ENCODE measurements at regions not wholly inside any gene's neighbourhood (a gene's known extent, or its start where the extent isn't known, plus 50 kb on each side); places are given as distances from the start of the nearest gene placed in this dataset.
"Not testable (repeated sequence)": the region's sequence is repeated elsewhere in the genome, so short reads cannot be mapped to it uniquely, and the experiment has no call there.

GRCh38 chr5:96184510-96184909 lies 222.9 kb upstream of the ELL2 start:
- in situ Hi-C loops (cut with HindIII; ENCODE audit: low sequenced_read_pairs), result loop anchor here (5.0 kb wide), 1 partner anchor 47 kb away; no protein-coding TSS in a partner anchor

DNA sequence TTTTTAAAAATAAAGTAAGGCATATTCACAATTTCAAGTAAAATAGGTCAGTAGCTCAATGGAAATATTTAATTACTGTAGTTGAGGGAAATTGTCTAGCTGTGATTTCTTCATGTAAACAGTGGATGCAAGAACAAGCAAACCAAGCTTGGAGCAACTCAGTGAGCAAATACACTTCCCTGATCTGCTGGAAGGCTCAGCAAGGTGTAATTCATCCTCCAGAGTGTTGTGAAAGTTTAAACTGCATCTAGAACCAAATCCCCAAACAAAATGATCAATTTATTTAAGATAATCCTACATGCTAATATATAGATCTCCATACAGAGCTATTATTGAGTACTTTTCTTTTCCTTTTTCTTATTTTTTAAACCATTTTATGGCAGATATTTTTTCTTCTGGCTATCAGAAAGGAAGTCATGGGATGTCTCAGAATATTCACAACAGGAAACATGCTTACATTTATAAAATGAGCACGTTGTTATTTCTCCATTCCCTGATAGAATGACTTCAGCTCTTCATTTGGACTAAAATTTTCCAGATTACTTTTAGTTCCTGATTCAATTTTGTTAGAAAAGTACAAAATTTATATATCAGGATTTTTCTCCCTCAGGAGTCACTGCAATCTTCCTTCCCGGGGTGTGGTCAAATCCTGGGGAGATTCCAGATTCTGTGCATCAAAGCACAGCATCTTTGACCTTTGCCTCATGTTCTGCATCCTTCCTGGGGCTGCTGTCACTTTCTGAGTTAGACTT lies 219.2 kb upstream of the ELL2 start:
- in situ Hi-C loops (cut with HindIII; ENCODE audit: low sequenced_read_pairs), result loop anchor here (5.0 kb wide), 1 partner anchor 44 kb away; no protein-coding TSS in a partner anchor

GRCh38 chr5:96177303-96177869 lies 215.7 kb upstream of the ELL2 start:
- in situ Hi-C loops (cut with HindIII; ENCODE audit: low sequenced_read_pairs), result no loop called here

- in situ Hi-C loops (cut with HindIII; ENCODE audit: low sequenced_read_pairs), result no loop called here
These were observed 214.4 kb upstream of the ELL2 start for GRCh38 chr5:96176022-96176421.

GRCh38 chr5:96175090-96175489 lies 213.4 kb upstream of the ELL2 start:
- in situ Hi-C loops (cut with HindIII; ENCODE audit: low sequenced_read_pairs), result no loop called here

DNA sequence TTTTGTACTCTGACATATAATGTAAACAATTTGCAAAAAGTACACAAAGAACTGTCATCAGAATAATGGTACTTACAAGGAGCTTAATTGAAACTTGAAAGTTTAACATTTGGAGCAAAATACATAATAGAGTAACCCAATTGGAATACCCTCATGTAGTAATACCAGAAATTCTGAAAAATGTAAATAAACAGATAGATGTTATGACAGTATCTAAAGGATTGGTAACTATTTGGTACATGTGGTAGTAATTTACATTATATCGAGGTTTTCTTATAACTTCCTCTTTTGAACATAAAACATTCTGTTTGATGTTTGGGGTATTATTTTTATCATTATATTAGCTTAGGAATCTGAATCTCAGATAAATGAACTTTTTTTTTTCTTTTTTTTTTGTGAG lies 211.7 kb upstream of the ELL2 start:
- in situ Hi-C loops (cut with HindIII; ENCODE audit: low sequenced_read_pairs), result no loop called here

DNA sequence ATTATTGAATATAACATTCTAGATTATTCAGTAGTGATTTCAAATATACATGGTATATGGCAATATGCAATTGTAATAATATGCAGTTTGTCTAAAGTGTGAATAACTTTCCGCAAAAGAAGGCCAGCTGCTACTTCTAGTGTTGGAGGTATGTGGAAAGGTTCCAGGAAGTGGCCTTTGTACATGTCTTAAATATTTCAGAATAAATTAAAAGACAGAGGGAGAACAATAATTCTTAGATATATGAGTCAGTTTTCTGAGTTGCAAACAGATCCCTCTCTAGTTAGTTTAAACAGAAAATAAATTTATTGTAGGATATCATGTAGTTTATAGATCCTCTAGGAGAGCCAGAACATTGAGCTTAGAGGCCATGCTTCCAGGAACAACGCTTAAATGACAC lies 210.8 kb upstream of the ELL2 start:
- in situ Hi-C loops (cut with HindIII; ENCODE audit: low sequenced_read_pairs), result no loop called here

DNA sequence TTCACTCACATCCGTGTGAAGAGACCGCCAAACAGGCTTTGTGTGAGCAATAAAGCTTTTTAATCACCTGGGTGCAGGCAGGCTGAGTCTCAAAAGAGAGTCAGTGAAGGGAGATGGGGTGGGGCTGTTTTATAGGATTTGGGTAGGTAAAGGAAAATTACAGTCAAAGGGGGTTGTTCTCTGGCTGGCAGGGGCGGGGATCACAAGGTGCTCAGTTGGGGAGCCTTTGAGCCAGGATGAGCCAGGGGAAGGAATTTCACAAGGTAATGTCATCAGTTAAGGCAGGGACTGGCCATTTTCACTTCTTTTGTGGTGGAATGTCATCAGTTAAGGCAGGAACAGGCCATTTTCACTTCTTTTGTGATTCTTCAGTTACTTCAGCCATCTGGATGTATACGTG lies 210.3 kb upstream of the ELL2 start:
- in situ Hi-C loops (cut with HindIII; ENCODE audit: low sequenced_read_pairs), result not testable (repeated sequence)

GRCh38 chr5:96170481-96171125 lies 209.0 kb upstream of the ELL2 start:
- in situ Hi-C loops (cut with HindIII; ENCODE audit: low sequenced_read_pairs), result not testable (repeated sequence)

DNA sequence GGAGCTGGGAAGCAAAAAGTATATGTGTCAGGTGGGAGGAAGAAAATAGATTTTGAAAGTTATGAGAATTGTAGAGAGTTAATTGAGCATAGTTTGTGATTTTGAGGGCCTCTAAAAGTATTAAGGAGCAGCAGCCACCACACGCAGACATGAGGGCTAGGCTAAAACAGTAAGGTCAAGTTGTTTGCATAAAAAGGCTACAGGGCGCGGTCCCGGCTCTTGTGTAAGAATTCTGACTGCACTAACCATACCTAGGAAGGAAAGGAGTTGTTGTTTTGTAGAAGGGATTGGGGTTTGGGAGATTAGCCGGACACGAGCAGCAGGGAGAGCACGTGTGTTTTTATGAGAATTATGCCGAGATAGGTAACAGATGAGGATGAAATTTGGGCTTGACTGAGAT lies 207.2 kb upstream of the ELL2 start:
- in situ Hi-C loops (cut with HindIII; ENCODE audit: low sequenced_read_pairs), result not testable (repeated sequence)

DNA sequence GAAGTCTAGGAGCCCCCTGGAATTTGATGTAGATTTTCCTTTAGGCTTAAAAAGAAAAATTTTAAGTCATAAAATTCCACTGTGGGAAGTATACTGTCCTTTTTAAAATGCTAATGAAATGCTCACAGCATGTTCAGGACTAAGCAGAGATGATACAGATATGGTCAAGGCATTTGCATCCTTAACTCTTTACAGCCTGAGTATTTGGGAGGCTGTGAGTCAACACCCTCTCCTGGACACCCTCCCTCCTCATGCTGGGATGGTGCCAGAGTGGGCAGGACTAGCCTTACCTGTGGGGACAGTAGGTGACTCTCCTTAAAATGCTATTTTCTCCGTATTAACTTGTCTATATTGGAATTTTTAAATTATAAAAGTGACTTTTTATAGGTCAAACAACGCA lies 197.4 kb upstream of the ELL2 start:
- in situ Hi-C loops (cut with HindIII; ENCODE audit: low sequenced_read_pairs), result no loop called here

- in situ Hi-C loops (cut with HindIII; ENCODE audit: low sequenced_read_pairs), result no loop called here
These were observed 196.2 kb upstream of the ELL2 start for GRCh38 chr5:96157841-96158291.

DNA sequence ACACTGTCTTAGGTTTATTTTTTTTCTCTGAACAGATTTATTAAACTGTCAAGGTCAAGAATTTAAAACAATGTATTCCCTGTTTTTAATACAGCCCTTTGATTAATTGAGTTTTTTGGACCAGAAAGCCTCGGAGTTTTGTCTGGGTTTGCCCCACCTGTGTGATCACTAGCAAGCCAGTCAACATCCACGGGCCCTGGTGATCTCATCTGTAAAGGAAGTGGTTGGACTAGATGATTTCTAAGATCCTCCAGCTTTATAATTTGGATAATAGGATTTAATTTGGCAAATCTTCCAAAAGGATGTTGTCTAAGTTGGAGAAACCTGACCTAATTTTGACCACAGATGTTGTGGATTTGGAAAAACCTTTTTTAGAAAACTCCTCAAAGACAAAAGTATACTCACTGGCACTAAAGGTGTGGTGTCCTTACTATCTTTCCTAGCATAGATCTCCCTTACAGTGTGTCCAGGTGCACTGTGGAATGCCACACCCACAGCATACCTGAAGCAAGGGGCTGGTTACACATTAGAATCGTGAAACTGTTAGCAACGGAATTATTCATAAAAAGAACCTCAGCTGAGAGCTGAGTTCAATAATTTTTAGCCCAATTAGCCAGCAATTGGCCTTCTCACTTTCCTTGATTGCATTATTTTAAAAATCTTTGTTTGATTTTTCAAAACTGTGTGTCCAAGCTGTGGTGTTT lies 195.6 kb upstream of the ELL2 start:
- in situ Hi-C loops (cut with HindIII; ENCODE audit: low sequenced_read_pairs), result no loop called here

GRCh38 chr5:96155147-96155546 lies 193.5 kb upstream of the ELL2 start:
- in situ Hi-C loops (cut with HindIII; ENCODE audit: low sequenced_read_pairs), result no loop called here

- in situ Hi-C loops (cut with HindIII; ENCODE audit: low sequenced_read_pairs), result no loop called here
These were observed 190.2 kb upstream of the ELL2 start for GRCh38 chr5:96151891-96152290.

DNA sequence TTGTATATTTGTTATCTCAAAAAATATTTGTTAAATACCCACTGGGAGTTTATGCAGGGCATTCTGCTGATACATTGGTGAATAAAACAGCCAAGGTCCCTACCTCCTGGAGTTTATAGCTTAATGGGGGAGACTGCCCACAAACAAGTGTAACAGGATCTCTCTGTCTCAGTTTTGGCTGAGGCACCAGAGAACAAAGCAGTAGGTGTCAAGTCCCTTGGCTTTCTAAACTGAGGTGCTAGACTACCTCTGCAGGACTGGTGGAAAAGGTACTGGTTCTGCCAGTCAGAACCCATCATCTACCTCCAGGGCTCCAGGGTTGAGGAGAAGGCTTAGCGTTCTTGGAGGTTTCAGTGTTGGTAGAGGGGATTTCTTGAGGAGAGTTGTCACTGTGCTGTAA lies 188.4 kb upstream of the ELL2 start:
- in situ Hi-C loops (cut with HindIII; ENCODE audit: low sequenced_read_pairs), result no loop called here

GRCh38 chr5:96149546-96149945 lies 187.9 kb upstream of the ELL2 start:
- in situ Hi-C loops (cut with HindIII; ENCODE audit: low sequenced_read_pairs), result no loop called here

DNA sequence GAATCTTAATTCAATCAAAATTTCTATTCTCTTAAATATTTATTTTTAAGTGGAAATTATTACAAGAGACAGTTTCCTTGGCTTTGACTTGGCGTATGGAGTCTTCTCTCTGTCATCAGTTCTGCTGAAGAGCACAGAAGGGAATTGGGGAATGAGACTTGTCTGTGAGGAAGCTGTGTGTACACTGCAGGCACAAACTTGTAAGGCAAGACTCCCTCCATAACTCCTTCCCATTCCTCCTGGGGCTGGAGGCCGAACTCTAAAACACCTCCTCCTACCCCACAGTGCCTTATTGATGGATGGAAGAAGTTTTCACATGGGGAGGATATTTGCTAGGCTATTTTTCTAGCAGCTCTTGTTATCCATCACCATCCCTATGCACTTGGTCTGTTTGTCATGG lies 187.4 kb upstream of the ELL2 start:
- in situ Hi-C loops (cut with HindIII; ENCODE audit: low sequenced_read_pairs), result no loop called here

- in situ Hi-C loops (cut with HindIII; ENCODE audit: low sequenced_read_pairs), result no loop called here
These were observed 186.7 kb upstream of the ELL2 start for GRCh38 chr5:96148376-96148775.

DNA sequence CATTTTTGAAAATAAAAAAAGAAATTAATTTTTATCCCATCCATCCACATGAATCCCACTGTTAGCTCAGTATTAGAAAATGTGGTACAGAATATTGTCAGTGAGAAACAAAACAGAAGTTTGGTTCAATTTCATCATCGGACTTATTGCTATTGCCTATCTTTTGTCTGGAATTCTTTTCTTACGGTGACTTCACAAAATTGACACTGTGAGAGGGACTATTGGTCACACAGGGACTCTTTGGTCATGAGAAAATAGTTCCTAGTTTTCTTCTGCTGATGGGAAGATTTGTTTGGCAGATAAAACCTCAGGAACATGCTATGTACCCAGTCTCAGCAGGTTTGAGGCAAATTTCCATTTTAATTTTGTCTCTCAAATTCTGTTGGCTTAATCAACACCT lies 186.2 kb upstream of the ELL2 start:
- in situ Hi-C loops (cut with HindIII; ENCODE audit: low sequenced_read_pairs), result no loop called here

GRCh38 chr5:96146675-96147074 lies 185.0 kb upstream of the ELL2 start:
- in situ Hi-C loops (cut with HindIII; ENCODE audit: low sequenced_read_pairs), result no loop called here

GRCh38 chr5:96144289-96144688 lies 182.6 kb upstream of the ELL2 start:
- in situ Hi-C loops (cut with HindIII; ENCODE audit: low sequenced_read_pairs), result no loop called here
